ENCODE measurements at regions not wholly inside any gene's neighbourhood (a gene's known extent, or its start where the extent isn't known, plus 50 kb on each side); places are given as distances from the start of the nearest gene placed in this dataset.
"Not testable (repeated sequence)": the region's sequence is repeated elsewhere in the genome, so short reads cannot be mapped to it uniquely, and the experiment has no call there.

DNA sequence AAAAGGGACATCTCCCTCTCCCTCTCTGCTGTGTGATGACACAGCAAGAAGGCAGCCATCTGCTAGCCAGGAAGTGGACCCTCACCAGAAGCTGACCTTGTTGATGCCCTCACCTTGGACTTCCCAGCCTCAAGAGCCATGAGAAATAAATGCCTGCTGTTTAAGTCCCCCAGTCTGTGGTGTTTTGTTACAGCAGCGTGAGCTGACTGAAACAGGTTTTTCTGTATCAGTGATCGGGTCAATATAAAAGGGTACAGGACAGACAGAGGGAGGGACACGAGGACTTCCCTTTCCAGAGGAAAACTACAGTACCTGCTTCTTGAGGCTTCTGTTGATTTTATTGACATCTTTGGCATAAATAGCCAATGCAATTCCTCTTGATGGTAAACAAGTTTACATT is 510.3 kb upstream of the CHAC2 start:
- no peak for DNase-seq

DNA sequence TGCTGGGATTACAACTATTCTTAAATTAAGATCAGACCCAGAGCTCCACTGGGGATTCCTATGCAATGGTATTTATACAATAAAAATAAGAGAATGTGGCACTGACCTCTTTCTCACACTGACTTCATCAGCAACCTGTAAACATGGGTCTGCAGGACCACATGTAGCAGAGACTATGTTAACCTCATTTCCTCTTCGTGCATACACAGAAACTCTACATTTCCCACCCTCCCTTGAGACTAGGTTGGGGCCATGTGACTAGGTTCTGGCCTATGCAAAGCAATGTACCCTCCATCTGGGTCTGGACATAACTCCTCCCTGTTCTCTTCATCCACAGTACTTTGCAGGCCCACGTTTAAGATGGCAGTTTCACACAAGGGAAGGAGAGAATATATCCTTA is 514.4 kb upstream of the CHAC2 start:
- no peak for DNase-seq

DNA sequence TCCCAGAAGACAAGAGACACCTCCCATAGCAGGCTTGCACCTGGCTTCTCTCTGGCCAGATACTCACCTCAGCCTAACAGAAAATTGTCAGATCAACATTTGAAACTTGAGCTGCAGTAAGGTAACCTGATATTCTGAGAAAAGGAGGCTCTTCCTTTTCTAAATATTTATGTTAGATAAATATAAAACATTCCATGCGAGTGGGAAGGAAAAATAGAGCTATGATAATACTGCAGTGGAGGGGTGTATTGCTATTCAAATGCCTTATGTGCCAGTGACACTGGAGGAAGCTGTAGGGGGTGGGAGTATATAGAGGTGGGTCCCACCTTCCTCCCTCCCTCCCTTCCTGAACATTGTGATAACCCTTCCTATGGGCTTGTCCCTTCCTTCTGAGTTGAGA is 515.5 kb upstream of the CHAC2 start:
- DNase-seq: no peak

DNA sequence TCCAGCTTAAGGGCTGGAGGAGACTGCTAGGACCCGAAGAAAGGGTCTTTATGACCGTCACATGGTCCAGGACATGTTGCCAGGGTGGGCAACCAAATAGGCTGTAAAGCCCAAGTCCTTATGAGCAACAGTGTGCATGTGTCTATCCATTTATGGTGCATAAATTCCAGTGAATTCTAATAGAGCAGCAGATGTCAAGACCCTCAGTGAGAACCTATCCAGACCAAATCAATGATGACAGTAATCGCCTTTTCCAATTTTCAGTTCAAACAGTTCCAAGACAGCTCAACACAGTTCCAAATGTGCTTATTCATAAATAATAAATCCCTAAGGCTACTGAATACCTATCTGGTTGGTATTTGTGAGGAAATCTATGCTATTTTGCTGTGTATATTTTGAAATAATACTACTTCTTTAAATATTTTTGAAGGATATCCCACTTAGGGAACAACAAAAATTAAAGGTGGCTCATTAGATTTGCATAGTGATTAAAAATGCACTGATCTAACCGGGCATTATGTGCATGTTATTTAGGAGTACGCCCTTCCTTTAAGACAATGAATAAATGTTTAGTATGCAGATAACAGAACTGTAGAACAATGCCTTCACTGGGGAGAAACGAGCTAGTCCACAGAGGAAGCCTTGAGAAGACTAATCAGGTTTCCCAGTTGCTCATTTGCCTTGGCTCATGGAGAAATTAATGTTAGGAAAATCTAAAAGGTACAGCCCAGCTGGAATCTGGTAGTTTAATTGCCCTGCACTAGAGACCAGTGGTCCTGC is 519.5 kb upstream of the CHAC2 start:
- DNase-seq: no peak

DNA sequence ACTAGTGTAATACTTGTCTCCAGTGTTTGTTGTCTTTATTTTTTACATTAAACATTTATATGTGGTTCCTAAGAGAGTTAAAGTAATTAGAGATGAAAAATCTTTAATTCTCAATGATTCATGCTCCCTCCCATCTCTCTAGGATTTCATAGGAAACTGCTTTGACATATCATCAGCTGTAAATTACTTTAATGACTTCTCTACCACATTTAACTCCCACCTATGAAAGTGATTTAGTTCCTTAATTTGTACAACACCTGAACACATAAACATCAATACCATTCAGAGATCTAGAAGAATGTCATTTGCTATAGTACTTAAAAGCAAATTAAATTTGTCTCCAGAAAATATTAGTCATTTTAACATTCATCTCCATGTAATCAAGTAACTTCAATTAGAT is 524.2 kb upstream of the CHAC2 start:
- no peak for DNase-seq

DNA sequence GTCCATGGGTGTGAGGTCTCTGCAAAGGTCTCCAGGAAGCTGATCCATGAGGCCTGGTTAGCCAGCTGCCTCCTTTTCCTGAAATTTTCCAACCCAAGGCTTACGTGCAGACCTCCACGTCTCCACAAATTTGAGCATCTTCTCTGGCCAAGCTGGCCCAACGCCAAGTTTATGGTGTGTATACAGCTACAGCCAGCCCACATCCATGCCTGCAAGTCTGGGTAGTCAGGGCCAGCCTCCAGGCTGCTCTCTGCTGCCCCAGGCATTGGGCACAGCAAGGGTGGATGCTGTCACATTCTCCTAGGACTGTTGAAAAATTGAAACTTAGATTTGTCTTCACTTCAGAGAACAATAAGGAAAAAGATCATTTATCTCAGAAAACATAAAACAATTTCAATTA is 525.5 kb upstream of the CHAC2 start:
- DNase-seq: no peak

DNA sequence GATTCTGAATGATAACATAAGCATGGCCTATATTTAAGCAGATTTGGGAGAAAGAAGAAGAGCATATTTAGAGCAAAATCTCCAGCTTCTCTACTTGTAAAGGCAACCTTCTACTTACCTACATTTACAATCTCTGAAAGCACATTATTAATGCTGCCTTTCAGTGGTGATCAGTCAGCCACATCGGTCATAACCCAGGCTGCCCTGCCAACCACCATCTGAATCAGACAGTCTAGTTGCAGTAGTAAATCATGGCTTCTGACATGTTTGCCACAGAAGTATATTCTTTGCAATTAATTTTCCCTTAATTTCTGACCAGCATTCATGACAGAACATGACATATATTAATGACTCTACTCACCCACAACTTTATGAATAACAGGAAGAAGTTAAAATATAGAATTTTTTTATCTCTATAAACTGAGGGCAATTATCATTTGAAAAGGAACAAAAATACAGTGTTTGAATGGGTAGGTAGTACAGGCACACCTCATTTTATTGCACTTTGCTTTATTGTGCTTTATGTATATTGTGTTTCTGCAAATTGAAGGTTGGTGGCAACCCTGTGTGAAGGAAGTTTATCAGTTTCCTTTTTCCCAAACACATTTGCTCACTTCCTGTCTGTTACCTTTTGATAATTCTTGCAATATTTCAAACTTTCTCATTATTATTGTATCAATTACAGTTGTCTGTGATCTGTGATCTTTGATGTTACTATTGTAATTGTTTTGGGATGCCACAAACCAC is 531.6 kb upstream of the CHAC2 start:
- no peak for DNase-seq

DNA sequence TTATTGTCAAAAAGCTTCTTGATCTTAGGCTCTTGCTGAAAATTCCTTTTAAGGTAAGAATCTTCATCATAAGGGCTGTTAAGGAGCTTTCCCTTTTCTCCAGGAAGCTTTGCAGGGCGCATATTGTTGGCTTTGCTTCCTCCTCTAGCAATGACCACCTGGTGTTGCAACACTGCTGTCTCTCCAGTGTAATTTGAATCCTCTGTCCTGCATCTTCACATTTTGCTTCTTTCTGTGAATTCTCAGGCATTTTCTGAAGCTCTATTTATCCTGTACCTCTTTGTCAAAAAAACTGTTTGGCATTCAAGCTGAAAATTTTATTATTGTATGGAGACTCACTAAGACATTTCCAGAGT is 533.1 kb upstream of the CHAC2 start:
- DNase-seq: no peak

DNA sequence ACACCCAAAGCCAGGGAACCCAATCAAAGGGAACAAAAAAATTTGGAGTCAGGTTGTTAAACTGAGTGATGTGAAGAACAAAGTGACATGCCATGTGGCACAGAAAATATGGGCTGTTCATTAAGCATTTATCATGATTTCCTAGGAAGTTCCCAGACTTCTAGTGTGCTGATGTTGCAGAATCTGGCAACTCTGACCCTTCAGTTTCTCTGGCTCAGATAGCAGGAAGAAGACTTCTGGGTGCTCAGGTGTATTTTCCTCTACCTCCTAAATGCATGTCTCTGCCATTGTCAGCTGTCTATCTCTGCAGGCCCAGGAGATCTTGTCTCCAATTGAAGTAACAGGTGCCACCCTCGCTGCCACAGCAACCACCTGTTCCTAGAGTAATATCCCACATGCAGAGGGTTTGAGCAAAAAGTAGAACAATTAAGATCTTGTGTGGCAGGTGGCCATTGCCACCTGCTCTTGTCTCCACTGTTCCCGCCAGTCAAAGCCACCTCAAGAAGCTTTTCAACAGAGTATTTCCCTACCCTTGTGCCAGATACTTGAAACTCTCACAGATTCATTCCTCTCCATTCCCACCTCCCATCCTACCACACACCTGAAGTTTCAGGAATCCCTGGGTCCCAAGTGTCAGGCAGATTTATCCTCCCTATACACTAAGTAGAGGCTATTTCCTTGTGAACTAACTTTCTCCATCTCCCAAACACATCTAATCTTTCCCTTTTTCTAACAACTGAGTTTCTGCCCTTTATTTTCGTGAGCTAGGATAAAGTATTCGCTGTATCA is 533.7 kb upstream of the CHAC2 start:
- no peak for DNase-seq

DNA sequence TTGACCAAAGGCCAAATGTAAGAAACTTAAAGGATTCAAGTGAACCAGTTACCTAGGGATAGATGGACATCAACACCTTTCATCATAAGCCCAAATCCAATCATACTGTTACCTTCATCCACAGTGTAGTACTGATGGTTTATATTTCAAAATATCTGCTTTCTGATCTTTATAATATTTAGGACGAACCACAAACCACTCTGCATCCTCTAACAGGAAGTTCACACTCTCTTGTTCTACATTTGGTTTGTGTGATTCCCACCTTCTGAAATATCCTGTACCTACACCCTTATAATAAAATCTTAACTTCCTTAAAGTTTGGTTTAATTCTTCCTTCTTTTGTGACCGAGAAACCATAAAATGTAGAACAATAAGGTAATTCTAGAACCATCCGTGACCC is 535.7 kb upstream of the CHAC2 start:
- no peak for DNase-seq

DNA sequence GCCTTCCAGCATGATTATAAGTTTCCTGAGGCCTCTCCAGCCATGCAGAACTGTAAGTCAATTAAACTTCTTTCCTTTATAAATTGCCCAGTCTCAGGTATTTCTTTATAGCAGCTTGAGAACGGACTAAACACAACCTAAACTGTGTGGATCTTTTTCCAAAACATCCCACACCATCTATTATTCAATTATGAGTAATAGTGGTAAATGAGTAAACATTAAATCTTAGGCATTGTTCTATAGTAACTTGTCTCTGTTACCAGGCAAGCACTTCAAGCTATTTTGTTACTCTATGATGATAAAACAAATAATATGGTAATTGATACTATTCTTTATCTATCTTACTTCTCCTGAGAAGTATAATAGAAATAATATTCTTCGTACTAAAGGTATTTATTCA is 536.9 kb upstream of the CHAC2 start:
- no peak for DNase-seq

DNA sequence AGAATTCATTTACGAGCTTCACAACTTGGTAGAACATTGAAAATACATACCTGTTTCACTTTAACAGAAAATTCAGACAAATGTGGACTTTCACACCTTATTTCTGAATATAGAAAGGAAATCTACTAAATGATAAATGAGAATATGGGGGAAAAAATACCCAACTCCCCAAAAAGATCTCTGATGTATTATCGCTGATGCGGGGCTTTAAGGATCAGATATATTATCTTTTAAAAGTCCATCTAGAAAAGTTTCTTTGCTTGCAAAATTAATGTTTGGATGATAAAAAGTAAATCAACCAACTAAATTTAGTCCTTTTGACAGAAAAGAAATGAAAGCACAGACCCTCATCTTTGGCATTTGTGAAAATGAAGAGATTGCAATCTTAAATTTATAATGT is 540.1 kb upstream of the CHAC2 start:
- no peak for DNase-seq

DNA sequence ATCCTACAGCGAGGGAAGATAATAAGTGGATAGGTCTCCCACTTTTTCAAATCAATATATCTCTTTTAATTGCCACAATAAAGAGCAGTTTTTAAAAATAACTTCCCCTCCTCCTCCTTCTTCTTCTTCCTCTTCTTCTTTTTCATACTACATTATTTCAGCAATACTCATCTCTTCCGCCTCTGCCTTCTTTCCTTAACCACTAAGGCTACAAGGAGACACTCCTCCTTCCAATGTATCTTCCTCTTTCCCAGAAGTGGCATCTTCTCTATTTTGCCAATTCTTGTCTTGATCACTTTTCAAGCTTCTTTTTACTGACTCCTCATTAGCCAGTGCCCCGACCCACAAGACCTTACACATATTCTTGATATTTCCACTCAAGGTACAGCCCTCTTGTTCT is 546.6 kb upstream of the CHAC2 start:
- DNase-seq: no peak

DNA sequence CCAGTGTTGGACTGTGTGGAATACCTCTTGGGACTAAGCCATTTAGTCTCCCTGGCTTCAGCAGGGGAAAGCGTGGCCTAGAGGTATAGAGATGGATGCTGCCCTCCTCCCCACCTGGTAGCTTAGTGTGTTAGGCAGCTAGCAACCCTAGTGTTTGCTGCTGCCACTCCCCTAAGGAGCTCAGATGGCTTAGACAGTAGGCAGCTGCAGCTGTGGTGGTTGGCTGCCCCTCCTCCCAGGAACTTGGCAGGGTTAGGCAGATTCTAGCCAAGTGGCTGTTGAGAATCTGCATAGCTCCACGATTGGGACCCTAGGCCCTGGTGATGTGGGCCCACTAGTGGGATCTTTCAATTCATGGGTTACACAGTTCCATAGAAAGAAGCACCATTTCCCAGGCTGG is 550.4 kb upstream of the CHAC2 start:
- no peak for DNase-seq

DNA sequence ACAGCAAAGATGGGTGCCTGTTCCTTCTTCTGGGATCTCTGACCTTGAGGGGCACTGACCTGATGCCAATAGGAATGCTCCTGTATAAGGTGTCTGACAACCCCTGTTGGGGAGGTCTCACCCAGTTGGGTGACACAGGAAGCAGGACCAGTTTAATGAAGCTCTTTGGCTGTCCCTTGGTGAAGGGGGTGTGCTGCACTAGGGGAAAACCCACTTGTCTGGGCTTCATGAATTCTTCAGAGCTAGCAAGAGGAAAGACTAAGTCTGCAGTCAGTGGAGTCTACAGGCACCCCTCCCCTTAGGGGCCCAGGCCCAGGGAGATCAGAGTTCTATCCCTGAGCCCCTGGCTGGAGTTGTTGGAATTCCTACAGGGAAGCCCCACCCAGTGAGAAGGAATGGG is 550.8 kb upstream of the CHAC2 start:
- DNase-seq: no peak

DNA sequence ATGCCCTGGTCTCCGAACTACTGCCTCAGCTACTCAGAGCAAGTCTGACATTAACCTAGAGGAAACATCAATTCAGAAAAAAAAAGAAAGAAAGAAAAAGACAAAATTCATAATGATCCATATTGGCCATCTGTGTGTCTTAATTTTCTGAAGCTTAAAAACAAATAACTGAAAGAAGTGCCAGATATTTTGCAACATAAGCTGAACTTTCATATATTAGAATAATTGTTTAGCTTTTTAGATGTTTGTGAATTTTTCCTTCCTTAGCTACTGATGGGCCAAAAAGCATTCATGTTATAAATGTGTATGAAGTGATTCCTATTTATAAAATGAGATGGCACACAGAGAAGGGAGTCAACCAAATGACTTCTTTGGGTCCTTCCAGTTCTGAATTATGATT is 555.0 kb upstream of the CHAC2 start:
- DNase-seq: no peak

DNA sequence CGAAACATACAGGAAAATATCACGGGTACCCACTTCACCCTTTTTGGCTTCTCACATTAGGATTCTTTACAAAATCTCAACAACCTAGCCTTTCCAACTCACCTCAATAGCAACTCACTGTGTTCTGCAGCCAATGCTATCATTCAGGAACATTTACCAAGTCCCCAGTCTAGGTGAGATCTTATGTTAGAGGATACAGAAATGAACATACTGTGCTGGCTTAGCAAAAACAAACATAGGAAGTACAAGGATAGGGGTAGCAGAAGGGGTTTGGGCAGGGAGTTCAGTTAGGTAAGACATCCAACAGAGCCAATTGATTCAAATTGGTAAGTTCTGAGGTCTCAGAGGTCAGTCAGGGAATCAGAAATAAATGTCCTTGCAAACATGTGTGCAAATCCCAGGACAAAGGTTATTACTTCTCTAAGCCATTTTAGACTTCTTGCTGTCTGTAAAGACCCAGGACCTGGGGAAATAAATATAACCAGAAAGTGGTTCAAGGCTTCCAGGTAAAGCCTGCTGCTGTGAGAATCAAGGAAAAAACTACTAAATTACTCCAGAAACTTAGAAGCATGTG is 556.3 kb upstream of the CHAC2 start:
- no peak for DNase-seq

DNA sequence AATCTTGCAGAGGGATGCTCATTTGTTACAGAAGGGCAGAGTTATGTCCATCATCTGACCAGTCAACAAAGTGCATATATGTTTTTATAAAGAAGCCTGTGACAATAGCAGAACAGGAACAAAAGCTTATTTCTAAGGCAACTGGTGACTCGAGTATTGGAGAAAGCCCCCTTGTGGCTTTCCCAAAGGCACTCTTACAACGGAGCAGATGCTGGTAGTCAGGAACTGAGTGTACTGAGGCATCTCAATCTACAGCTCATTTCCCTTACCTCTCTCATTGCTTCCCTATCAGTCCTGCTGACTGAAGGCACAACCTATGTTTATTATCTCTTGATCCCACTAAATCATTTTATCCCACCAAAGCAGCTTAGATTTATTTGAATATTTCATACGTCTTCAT is 557.1 kb upstream of the CHAC2 start:
- no peak for DNase-seq

DNA sequence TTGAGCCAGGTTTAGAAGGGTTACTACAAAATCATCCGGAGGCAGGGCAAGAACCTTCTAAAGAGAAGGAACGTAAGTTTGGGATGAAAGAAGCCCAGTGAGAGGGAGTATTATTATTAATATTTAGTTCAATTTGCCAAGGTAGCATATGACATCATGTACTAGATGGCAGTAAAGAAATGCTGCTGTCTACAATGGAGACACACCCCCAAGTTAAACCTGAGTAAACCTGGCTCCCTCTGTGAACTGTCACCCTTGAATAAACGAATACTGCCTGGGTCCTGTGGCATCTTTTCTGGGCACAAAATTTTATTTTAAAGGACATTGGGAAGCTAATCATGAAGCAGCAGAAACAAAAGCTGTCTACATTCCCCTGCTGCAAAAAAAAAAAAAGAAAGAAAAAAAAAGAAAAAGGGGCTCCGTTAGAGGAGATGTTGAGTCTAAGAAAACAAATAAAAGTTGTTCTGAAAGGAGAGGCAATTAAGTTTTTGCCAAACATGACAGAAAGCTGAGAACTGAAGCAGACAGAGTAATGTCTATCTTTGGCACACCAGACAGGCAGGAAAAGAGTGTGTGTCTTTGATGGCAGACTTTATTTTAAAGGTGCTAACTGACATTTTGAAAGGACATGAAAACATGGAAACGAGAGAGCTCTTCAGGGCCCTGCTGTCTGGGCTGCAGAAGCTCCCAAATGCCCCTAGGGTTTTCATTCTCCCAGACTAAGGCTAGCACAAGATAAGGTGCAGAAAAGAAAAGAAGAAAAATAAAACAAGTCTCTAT is 557.7 kb upstream of the CHAC2 start:
- DNase-seq: no peak

DNA sequence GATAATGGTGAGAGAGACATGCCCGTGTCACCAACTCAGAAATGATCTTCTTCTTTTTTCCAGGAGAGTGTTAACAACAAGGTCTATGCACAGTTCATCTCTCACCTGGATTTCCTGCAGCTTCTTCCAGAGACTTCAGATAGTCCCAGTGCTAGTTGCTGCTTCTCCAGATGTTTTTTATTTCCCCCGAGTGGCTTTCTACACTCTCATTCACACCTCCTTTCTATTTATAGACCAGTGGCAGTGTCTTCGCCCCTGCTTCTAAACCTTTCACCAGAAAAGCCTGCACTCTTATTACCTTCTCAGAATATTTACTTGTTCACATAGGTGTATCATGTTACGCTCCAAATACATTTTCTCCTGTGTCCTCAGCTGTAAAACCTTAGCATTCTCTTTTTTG is 558.8 kb upstream of the CHAC2 start:
- DNase-seq: no peak

DNA sequence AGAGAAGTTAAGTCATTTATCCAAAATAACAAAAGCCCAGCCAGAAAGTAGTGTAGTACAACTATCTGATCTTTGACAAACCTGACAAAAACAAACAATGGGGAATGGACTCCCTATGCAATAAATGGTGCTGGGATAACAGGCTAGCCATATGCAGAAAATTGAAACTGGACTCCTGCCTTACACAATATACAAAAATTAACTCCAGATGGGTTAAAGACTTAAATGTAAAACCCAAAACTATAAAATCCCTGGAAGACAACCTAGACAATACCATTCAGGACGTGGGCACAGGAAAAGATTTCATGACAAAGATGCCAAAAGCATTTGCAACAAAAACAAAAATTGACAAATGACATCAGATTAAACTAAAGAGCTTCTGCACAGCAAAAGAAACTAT is 561.4 kb upstream of the CHAC2 start:
- not testable (repeated sequence) for DNase-seq

DNA sequence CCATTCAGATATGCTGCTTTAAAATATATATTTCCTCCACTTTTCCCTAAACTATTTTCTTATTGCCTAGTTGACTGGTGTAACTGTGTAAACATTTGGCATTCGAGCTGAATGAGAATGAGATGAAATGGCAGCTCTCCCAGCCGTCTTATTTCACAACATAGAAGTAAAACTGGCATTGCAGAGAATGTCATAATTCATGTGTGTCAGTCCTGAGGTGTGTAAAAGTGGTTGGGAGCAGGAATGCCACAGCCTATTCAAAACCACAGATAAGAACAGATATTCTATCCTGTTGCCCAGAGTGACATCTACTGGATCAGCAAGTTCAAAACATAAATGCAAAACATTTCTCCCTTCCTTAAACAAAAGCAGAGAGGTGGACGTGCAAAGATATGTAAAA is 565.5 kb upstream of the CHAC2 start:
- DNase-seq: no peak

DNA sequence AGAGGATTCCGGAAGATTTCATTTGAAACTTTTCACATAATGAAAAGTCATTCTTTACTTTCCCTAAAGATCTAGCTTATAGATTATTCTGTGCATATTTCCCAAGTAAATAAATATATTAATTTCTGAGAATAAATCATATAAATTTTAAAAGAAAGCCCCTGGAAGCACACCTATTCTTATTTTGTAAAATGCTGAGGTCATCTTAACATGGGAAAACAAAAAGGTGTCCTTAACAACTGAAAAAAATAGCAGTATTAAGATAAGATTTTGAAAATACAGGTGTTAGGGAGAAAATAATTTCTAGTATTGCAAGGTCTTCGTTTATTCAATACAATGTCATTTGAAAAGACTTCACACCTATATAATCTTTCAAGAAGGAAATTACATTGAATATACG is 567.5 kb upstream of the CHAC2 start:
- DNase-seq: no peak
